ENCODE measurements at regions not wholly inside any gene's neighbourhood (a gene's known extent, or its start where the extent isn't known, plus 50 kb on each side); places are given as distances from the start of the nearest gene placed in this dataset.

DNA sequence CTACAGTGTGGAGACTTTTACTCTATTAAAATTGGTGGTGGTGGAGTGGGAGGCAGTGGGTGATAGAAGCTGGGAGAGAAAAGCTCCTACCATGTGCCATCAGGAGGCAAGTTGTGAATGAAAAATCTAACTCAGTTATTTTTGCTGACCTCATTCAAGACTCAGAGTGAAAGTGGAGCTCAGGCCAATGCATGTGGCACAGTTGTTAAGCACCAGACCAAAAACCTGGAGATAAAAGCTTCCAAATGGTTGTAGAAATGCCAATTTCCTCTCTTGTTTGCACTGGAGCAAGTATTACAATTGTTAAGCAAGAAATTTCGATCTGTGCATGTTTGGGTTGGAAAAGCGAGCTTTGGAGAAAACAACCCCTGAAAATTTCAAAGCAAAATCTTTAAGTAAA lies 81.5 kb upstream of the PRICKLE2 start:
- DNase-seq, result no peak

GRCh38 chr3:64305731-64306130 lies 80.5 kb upstream of the PRICKLE2 start:
- DNase-seq, result no peak

DNA sequence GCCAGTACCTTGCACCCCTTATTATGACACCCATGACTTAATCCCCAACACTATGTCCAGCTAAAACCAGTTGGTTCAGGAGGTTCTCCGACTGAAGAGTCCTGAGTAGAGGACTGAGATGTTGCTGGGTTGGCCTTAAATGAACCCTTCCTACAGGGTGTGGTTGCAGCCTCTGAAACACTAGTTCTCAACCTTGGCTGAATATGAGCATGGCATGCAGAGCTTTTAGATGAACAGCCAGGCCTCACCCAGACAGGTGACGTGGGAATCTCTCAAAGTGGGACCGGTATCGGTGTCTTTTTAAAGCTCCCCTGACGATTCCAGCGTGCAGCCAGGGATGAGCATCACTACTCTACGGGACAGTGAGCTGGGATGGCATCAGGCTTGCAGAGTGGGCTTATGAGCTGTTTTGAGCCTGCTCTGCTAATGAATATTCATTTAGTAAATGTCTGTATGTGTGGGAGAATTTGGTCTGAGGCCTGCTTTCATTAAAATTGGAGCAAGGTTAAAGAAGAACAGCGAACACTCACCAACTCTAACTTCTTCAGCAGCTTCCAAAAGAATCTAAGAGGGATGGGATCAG lies 79.7 kb upstream of the PRICKLE2 start:
- DNase-seq, result no peak

DNA sequence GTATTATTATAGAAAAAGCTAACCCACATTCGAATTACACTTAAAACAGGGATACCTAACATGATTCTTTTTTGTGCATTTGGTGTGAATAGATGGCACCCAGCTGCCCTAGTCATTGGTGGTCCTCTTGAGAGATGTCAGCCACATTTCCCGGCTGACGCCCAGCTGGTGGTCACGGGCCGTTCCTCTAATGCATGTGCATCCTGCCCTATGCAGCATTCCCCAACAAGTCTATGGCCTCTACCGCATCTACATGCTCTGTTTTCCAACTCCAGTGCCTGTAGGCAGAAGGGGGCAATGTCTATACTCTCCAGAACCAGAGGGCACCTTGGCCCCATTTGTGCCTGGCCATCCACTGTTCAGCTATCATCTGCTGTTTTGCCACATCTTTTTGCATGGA lies 78.6 kb upstream of the PRICKLE2 start:
- no peak for DNase-seq

GRCh38 chr3:64303401-64303800 lies 78.1 kb upstream of the PRICKLE2 start:
- DNase-seq, result peak; percentile 45

GRCh38 chr3:64301476-64301875 lies 76.2 kb upstream of the PRICKLE2 start:
- DNase-seq, result no peak

DNA sequence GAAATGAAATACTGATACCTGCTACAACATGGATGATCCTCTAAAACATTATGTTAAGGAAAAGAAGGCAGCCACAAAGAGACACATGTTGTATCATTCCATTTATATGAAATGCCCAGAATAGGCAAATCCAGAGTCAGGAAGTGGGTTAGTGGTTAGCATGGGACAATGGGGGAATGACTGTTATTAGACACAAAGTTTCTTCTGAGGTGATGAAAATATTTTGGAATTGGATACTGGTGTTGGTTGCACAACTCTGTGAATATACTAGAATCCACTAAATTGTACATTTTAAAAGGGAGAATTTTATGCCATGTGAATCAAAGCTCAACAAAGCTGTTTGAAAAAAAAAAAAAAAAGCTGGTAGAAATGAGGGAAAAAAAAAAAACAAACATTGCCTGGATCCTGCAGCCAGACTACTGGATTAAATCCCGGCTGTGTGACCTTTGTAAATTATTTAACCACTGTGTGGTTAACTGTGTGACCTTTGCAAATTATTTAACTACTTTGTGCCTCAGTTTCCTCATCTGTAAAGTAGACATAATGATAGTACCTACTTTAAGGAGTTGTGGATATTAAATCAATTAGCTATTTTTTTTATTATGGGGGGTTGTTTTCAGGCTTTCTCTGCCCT lies 75.6 kb upstream of the PRICKLE2 start:
- peak; percentile 94 for DNase-seq

- DNase-seq, result peak; percentile 16
These were observed 73.9 kb upstream of the PRICKLE2 start for GRCh38 chr3:64299206-64299605.

GRCh38 chr3:64297563-64297962 lies 72.3 kb upstream of the PRICKLE2 start:
- DNase-seq, result no peak

GRCh38 chr3:64295594-64295993 lies 70.3 kb upstream of the PRICKLE2 start:
- peak; percentile 85 for DNase-seq

DNA sequence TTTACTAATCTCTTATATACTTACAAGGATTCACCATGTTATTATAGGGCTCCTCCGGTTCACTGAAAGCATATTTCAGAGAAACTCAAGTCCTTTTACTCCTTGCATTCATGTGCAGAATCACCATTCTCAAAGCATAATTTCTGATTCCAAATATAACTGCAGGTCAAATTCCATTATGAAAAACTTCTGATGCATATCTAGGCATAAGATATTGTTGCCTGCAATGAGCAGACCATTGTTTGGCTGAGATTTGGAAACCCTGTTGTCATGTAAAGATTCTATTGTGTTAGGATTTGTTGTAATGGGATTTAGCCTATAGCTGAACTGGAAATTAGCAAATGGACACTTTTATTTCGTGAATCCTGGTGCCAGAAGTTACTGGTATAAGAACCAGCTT lies 69.5 kb upstream of the PRICKLE2 start:
- no peak for DNase-seq

- no peak for DNase-seq
These were observed 67.9 kb upstream of the PRICKLE2 start for GRCh38 chr3:64293121-64293520.

DNA sequence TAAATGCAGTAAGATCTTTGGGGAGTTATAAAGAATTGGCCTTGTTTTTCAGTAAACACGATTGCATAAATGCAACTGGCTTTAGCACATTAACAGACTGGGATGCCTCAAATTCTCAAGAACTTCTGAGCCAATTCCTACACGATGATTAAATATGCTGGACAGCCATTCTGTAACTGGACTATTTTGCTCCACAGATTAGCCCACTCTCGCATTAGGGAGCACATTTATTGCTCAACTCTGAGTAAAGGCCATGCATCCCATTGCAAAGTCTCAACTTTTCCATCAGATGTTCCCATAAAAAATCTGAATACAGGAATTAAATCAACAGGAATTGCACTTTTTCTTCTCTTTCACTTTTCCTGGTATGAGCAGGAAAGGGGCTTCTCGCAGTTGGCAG lies 66.7 kb upstream of the PRICKLE2 start:
- peak; percentile 70 for DNase-seq

DNA sequence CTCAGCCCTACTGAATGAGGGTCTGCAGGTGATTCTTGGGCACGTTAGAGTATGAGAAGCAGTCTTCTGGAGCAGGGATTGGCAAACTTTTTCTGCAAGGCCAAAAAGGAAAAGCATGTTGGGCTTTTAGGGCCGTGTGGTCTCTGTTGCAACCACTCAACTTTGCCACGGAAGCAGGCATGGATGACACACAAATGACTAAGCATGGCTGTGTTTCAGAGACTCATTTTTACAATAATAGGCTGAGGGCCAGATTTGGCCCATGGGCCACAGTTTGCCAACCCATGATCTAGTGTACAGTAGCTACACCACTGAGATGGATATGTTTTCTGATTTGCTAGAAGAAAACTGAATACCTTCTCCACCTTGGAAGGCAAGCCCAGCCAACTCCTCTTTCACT lies 66.1 kb upstream of the PRICKLE2 start:
- peak; percentile 93 for DNase-seq

- peak; percentile 11 for DNase-seq
These were observed 65.6 kb upstream of the PRICKLE2 start for GRCh38 chr3:64290864-64291263.

DNA sequence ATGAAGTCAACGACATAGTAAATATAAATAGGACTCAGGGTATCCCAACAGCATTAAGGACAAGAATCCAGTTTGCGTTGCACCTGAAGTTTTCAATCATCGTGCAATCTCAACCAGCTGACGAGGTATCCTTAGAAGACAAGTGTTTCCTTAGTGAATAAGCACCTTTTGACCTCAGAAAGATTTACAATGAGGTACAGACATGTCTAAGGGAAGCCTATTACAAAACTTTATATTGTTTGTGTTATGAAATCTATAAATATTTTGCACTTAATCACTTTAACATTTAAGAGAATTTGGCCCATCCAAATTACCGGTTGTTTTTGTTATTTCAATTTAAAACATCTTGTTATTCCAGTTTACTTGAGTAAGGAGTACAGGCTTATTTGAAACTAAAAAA lies 64.9 kb upstream of the PRICKLE2 start:
- no peak for DNase-seq

- DNase-seq, result no peak
These were observed 64.4 kb upstream of the PRICKLE2 start for GRCh38 chr3:64289622-64290021.

- DNase-seq, result peak; percentile 79
These were observed 53.4 kb upstream of the PRICKLE2 start for GRCh38 chr3:64278625-64279024.

DNA sequence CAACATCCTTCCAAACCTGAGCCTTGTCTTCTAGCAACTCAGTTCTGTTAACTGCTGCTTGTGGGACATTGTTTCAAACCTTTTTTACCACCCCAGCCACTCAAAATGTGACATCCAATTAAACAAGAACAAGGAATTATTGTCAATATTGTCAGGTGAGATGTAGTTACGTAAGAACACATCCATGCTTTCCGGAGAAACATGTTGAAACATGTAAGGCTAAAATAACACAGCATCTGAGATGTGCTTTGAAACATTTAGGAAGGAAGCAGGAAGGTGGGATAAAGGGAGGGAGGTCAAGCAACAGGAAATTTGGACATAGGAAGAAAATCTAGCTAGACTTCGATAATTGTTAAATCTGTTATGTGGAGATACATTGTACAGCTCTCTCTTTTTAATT lies 50.9 kb upstream of the PRICKLE2 start:
- no peak for DNase-seq
